HG03342 (cell line): ENCODE measurements at regions not wholly inside any gene's neighbourhood (a gene's known extent, or its start where the extent isn't known, plus 50 kb on each side); places are given as distances from the start of the nearest gene placed in this dataset.
"Not testable (repeated sequence)": the region's sequence is repeated elsewhere in the genome, so short reads cannot be mapped to it uniquely, and the experiment has no call there.

Experiments
- ATAC-seq: cut with Tn5 transposase; IDR thresholded peaks from one replicate; pipeline ENCODE4 v1.9.1; 2021; ENCODE audit warnings: mild to moderate bottlenecking, moderate library complexity; ENCODE audit not compliant: unreplicated experiment

DNA sequence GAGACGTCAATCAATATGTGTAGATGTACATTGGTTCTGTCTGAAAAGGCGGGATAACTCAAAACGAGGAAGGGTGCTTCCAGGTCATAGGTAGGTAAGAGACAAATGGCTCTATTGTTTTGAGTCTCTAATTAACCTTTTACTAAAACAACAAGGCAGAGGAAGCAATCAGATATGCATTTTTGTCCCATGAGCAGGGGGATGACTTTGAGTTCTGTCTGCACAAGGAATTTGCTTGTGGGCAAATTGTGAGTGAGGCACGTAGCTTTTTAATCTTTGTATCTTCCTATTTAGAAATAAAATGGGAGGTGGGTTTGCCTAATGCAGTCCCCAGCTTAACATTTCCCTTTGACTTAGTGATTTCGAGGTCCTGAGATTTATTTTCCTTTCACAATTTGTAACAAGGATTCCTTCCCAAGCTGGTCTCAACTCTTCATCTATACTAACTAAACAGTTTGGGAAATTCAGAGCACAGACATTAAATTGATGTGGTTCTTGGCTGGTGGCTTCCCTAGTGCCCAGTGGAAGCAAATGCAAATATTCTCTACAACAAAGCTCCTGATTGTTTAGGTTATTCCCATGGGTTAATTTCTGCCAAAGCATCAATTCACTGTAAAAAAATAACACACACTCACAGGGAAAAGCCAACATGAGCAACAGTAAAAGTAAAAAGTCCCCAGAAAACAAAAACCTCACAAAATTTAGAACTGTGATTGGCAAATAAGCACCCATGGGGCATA is 738.8 kb upstream of the SGO1 start:
- no peak for ATAC-seq

- not testable (repeated sequence) for ATAC-seq
Observed at GRCh38 chr3:20921112-20921511, 735.1 kb upstream of the SGO1 start.

- no peak for ATAC-seq
Observed at GRCh38 chr3:20916951-20917606, 731.1 kb upstream of the SGO1 start.

DNA sequence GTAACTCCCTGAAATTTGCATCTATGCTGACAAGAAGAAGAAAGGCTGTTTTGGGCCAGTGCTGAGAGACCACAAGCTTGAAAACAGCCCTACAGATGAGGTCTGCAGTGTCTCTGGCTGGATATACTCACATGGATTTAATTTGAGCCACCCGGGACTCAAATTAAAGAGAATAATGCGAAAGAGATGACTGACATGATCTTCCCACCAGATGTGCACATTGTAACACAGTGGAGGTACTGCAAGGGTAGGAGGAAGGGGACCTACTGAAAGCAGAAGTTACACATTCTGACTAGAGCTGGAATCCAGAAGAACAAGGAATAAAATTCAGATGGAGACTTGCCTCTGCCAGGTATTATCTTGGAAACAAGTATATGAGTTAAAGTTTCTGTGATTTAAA is 728.3 kb upstream of the SGO1 start:
- ATAC-seq, result no peak

DNA sequence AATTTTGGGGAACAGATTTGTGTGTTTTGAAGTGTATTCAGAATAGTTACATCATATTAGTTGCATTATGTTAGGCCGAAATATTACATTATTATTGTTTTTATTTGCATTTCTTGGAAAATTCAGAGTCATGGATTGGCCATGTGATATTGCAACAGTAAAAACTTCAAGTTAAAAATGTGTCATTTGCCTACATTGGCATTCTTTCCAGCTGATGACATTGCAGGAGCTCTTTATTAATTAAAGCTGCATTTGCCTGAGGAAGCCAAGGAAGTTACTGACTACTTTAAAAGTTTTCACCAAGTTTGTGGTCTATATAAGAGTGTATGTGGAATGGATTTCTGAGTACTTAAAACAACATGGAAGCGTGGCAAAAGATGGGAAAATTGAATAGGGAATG is 726.4 kb upstream of the SGO1 start:
- no peak for ATAC-seq

- no peak for ATAC-seq
Observed at GRCh38 chr3:20909511-20909910, 723.5 kb upstream of the SGO1 start.

GRCh38 chr3:20905210-20905805 is 719.3 kb upstream of the SGO1 start:
- ATAC-seq, result no peak

GRCh38 chr3:20904671-20905070 is 718.7 kb upstream of the SGO1 start:
- no peak for ATAC-seq

GRCh38 chr3:20898962-20899361 is 713.0 kb upstream of the SGO1 start:
- ATAC-seq, result no peak

DNA sequence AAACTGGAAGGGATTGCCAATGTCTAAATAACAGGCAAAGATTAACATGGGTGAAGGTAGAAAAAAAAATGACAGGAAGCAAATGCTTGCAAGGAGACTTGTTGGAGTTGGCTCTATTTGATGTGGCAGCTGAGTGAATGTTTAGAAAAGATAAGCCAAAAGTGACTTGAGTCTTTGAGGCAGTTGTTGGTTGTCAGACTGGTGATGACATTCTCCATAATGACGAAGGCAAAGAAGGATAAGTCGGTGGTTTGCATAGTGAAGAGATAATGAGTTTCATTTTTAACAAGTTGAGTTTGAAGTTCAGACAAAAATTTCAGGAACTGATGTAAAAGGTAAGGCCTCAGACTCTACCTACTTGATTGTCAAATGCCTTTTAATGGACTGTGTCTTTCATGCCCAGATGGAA is 704.1 kb upstream of the SGO1 start:
- ATAC-seq, result no peak

GRCh38 chr3:20878691-20879090 is 692.7 kb upstream of the SGO1 start:
- no peak for ATAC-seq

GRCh38 chr3:20873235-20873634 is 687.2 kb upstream of the SGO1 start:
- ATAC-seq, result no peak

DNA sequence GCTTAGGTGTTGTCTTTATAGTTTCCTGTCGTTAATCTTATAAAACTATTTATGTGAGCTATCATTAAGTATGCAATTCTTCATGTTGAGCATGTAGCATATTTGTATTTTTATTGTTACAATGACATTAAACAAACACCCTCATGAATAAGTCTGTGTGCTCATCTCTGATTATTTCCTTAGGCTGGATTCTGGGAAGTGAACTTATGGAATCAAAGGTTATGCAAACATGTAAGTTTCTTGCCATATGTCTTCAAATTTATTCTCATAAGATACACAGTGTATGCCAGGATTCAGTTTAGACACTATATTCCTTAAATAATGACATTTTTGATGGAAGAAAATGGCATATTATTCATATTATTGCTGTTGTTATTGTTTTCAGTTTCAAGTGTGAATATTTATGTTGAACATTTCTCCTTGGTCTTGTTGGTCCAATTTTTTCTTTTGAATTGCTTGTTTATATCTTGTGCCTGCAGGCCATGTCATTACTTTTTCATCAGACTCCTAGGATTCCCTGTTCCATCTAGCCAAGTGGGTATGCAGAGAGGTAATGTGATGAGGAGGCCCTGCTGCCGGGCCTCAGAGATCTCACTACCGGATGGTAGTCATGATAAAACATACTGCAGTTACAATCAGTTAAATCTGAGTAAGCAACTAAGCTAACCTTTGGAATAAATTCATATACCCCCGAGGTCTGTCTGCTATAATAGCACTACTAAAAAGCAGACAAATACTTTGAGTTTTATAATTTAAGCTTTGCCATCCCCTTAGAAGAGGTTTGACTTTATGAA is 684.3 kb upstream of the SGO1 start:
- no peak for ATAC-seq

- no peak for ATAC-seq
Observed at GRCh38 chr3:20865803-20866202, 679.8 kb upstream of the SGO1 start.

DNA sequence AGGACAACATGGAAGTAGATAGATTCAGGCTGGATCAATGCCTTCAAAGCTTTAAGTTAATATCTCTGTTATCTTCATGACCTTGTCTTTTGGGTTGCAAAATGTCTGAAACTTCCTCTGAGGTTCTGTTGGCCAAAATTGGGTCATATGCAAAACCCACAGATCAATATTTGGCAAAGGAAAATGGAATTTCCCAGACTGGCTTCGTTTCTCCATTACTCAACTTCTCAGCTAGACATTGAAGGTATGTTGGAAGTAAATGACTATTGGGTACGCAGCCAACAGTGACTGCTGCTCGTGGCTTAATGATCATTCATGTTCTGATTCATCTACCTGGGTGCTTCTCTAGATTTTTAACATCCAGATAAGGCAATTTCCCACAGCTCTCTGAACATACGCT is 675.4 kb upstream of the SGO1 start:
- no peak for ATAC-seq

- ATAC-seq, result no peak
Observed at GRCh38 chr3:20857636-20858035, 671.6 kb upstream of the SGO1 start.

GRCh38 chr3:20853890-20854289 is 667.9 kb upstream of the SGO1 start:
- no peak for ATAC-seq

DNA sequence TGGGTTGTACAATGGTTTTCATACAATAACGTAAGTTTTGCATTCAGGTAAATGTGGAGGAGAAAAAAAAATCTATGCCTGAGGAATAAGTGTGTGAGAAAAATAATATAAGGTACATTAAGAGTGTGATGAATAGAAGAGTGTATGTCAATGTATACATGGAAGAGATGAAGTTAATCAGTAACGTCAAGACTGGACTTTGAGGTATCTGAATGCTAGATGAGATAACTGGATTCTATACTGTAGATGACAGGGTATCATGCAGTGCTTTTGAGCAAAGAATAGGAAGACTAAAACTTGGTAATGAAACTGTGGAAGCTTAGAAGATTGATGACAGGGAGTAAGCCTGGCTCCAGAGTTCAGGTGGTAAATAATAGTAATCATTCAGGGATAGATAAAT is 666.7 kb upstream of the SGO1 start:
- no peak for ATAC-seq

- no peak for ATAC-seq
Observed at GRCh38 chr3:20849975-20850374, 664.0 kb upstream of the SGO1 start.

DNA sequence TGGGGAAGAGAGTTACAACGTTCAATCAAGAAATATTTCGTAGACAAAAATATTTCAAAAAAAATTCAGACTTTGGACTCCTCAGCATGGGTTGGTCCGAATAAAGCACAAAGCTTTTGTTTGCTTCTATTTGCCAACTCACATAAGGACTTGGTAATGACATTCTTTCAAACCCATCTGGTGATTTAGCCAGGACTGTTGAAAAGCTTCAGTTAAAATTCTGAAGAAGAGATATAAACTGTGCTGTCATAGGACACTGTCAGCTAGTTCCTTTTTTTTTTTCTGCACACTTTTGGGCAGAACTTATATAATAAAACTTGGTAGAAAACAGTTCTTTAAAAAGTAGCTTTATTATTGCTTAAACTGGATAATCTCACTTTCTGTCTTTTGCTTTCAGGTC is 660.8 kb upstream of the SGO1 start:
- ATAC-seq, result no peak

DNA sequence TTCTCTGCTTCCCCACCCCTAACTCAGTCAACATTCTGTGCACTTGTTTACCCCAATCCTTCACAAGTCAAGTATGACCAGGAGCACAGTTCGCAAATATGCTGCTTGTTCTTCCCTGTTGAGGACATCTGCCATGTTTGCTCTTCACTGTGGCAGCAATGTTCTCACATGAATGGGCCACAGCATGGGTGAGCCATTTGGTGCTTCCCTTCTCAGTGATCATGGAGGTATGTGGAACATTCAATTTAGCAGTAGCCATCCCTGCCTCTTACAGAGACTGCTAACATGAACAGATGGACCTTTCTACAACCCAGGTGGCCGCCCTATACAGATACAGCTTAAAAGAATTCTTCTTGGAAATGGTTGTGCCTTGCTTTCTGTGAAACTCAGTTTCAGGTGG is 660.1 kb upstream of the SGO1 start:
- ATAC-seq, result no peak

DNA sequence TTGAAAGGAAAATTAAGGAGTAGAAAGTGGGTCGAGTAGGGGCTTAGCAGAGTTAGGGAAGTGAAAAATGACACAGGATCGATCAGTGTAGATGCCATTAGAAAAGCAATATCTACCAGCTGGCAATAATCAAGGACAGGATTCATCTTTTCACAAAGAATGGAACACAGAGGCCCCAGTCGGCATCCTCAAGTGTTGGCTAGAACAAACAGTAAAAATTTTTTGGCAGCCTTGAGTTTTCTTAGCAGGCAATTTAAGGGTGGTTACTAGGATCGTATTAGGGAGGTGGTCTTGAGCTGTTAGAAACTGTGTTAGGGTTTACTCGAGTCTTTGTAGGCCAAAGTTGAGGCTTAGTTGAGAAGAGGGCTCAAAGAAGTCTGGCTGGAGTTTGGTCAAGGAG is 658.8 kb upstream of the SGO1 start:
- ATAC-seq, result no peak
